Hepatic stellate cell (primary cell): ENCODE measurements at regions not wholly inside any gene's neighbourhood (a gene's known extent, or its start where the extent isn't known, plus 50 kb on each side); places are given as distances from the start of the nearest gene placed in this dataset.

Experiments
- DNase-seq: peaks from one replicate; pipeline ENCODE4 v3.0.0; 2011; ENCODE audit warnings: low spot score

DNA sequence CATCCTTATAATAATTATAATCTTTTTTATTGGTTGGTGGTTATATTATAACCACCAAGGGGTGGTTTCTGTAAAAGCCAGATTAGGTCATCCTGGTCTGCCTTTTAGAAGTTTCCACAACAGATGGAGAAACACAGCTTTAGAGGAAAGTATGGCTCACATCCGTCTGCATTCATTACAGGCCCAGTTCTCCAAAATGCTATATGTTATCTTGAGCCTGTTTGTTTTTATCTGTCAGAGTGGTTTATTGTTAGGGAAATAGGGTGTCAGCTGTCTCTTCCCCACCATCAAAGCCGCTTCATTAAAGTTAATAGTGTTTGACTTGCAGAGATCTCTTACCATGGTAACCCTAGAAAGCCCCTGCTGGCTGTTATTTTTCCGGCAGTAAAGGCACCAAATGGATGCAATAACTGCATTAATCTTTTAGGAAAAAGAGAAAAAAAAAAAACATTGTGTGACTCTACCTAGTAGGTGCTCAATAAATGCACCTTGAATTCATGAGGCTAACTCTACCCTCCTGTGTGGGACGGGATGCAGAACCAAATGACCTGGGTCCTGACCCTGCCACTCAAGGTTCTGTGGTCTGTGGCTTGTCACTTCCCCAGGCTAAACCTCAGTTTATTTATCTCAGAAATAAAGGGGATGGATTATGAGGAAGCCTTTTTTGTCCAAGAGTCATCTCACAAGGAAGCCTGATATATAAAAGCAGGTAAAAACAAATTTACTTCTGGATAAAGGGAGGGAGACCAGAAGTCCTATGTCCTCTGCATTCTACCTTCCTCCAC is 118.3 kb downstream of the WT1 start:
- no peak for DNase-seq

DNA sequence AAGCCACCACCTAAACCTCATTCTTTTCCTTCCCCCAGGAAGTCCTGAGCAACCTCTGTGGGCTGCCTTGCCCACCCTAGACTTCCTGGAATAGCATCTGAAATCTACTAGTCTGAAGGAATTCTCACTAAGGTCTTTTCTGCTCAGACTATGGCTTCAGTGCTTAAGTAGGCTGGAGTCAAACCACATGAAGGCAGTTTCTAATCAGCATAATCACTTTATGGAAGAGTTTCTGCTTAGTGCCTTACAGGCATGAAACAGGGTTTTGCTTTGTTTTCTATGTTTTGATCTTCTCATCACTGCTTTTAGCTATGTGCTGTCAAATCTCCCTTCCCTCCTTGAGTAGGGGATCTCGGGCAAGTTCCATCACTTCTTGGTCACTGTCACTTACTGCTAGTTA is 117.7 kb downstream of the WT1 start:
- no peak for DNase-seq

GRCh38 chr11:32318071-32319055 is 117.0 kb downstream of the WT1 start:
- no peak for DNase-seq

DNA sequence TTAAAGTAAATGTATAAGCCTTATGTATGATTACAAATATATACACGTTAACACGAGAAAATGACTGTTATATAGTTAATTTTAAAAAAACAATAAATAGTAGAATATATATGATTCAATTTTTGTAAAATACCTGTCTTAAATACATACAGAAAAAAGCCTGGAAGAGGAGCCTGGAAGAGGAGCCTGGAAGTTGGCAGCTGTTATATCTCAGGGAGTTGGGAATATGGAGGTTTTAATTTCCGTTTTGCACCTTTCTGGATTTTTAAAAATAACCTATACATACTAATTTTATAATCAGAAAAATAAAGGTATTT is 111.6 kb downstream of the WT1 start:
- no peak for DNase-seq

GRCh38 chr11:32325187-32325586 is 110.2 kb downstream of the WT1 start:
- DNase-seq: no peak

DNA sequence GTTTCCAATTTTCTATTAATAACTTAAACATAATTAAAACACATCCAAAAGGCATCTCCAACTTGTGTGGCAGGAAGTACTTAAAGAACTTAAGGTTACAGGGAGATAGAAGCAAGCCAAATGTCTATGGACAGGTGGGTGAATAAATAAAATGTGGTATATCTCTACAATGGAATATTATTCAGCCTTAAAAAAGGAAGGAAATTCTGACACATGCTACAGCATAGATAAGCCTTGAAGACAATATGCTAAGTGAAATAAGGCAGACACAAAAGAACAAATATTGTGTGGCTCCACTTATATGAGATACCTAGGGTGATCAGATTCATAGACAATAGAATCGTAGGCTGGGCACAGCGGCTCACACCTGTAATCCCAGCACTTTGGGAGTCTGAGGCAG is 109.6 kb downstream of the WT1 start:
- no peak for DNase-seq

DNA sequence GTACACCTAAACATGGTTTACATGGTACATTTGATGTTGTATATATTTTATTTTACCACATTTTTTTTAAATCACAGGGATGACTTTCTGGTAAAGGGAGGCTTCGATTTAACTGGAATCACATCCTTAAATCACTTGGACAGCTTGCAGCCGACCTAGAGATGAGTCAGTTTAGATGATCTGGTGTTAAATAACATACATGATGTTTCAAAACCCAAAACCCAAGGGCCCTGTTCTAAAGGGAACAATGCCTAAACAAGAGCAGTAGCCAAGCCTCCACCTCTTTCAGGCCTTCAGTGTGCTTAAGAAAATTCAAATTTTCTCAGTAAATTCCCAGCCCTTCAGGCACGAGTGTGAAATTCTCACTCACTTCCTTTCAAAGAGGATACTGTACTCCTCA is 108.8 kb downstream of the WT1 start:
- no peak for DNase-seq

DNA sequence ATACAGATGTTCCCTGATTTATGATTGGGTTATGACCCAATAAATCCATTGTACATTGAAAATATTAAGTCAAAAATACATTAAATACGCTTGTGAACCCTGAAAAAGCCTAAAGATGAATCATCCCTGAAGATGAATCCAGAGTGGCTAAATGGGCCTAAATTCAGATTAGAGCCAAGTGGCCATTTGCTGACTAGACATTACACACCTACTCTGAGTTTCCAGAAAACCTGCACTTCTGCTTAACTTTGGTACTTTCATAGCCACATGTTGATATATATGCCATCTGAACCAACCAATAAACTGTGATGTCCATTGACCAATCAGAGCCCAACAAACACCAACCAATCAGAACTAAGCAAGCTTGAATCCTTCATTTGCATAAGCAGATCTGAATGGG is 106.9 kb downstream of the WT1 start:
- DNase-seq: no peak

DNA sequence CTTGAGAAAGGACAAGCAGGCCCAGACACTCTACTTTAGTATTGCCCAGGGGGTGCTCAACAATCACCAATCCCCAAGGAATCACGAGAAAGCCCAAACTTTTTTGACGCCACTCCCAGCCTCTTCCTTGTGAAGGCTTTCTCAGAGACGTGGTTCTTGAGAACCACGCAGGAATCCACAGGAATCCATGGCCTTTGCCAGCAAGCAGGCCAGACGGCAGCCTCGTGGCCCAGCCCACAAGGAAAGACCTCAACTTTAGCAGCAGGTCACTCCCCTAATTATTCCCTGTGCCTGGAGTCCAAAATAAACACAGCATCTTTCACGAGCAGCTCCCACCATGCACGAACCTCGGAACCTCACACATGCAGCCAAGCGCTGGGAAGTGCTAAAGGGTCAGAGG is 104.2 kb downstream of the WT1 start:
- no peak for DNase-seq

DNA sequence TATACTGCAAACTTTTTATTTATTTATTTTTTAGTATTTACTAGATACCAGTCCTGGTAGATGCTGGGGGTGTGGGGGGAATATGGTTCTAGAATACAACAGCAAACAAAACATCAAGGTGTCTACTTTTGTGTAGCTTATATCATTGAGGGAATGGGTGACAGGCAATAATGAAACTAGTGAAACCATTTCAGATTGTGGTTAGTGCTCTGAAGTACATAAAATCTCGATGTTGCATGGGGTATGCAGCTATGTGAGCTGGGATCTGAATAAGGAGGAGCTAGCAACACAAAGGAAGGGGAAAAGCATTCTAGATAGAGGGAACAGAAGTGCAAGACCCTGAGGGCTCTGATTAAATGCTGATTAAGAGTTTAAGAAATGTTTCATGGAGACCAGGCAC is 103.5 kb downstream of the WT1 start:
- DNase-seq: no peak

- DNase-seq: no peak
Observed at GRCh38 chr11:32332990-32333319, 102.4 kb downstream of the WT1 start.

DNA sequence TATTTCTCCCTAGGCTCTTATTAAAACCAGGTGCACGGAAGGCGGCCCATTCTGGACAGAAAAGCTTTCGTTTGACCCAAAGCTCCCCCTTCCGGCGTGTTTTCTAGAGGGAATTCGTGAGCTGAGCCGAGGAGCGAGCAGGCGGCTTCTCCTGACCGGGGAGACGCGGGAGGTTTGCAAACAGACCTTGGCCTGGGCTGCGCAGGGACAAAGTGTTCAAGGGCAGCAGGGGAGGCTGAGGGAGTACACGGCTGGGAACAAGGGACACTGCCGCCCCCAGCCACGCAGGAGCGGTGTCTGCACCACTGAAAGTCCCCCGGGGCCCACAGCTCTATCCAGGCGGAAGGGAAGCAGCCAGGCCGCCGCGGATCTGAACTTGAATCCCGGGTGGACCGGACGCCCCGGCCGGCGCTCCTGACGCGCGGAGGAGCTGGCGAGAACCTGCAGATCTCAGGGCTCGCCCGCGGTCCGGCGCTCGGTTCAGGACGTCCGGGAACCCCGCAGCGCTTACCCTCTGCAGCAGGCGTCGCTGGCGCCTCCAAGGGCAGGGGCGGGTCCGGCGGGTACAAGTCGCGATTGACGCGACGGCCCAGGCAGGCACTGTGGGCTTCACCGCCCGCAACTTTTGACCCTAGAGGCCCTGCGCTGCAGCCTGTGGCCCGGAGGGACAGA is 101.9 kb downstream of the WT1 start:
- no peak for DNase-seq

- DNase-seq: no peak
Observed at GRCh38 chr11:32334822-32335221, 100.5 kb downstream of the WT1 start.
